NCI-H1048 (cell line): ENCODE measurements at regions not wholly inside any gene's neighbourhood (a gene's known extent, or its start where the extent isn't known, plus 50 kb on each side); places are given as distances from the start of the nearest gene placed in this dataset.
"Not testable (repeated sequence)": the region's sequence is repeated elsewhere in the genome, so short reads cannot be mapped to it uniquely, and the experiment has no call there.

ENCODE experiments used
- DNase-seq: peaks from one replicate; lab custom pipeline; 2025; lab: John Stamatoyannopoulos, UW

DNA sequence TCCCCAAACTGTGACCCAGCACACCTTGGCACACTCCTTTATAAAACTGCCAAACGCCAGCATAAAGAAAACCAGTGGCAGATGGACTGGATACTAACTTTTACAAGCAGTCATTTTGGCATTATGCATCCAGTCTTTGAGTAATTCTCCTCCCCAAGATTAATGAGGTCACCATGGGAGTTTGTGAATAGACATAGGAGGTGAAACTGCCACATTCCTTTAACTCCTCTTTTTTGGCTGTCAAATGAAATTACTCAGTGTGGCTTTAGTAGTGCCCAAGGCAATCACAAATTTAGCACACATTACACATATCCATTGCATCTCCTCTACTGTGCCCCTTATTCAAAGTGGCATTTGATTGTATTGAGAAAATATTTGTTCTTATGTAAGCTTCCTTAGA is 315.3 kb upstream of the FGF13 start:
- DNase-seq, result no peak

DNA sequence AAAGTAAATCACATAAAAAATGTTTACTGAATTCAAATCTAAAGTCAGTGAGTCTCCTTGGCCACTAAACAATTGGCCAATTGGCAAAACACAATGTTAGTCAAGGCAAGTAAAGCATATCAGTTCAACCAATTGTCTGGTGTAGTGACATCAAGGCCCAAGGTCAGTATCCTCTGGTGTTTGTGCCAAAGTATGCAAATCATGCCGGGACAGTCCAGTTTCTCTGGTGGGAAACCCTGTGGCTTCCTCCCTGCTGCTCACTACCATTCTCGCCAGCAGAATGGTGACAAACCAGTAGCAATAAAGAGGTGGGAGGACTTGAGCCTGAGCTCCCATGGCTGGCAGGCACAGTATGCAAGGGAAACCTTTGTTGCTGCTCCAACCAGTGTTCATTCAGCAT is 314.9 kb upstream of the FGF13 start:
- no peak for DNase-seq

DNA sequence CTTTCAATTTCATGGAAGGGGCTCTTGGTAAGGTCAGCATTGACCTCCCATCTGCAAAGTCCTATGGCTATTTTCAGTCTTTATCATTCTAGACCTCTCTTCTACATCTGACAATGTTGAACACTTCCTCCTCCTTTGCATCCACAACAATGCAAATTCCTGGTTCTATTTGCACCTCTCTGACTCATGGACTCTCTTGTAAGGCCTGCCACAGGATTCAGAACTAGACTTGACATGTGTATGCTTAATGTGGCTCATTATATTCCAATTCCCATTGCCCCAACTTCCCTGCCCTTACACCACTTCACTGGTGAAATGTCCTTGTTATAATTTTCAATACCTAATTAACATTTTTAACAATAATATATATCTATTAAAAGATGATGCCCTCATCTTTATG is 314.3 kb upstream of the FGF13 start:
- no peak for DNase-seq

DNA sequence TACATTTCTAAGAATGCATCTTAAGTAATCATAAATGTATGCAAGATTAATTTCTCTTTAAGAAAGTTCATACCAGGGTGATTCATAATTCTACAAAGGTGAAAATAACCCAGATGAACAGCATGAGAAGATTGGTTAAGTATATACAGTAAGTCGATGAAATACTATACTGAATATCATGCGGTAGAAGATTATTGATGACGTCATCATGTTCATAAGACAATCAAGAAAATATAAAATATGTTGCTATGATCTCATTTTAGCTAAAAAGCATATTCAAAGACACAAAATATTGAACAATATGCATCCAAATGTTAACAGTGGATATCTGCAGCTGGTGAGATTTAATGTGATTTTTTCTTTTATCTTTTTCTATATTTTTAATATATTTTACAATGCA is 312.0 kb upstream of the FGF13 start:
- no peak for DNase-seq

DNA sequence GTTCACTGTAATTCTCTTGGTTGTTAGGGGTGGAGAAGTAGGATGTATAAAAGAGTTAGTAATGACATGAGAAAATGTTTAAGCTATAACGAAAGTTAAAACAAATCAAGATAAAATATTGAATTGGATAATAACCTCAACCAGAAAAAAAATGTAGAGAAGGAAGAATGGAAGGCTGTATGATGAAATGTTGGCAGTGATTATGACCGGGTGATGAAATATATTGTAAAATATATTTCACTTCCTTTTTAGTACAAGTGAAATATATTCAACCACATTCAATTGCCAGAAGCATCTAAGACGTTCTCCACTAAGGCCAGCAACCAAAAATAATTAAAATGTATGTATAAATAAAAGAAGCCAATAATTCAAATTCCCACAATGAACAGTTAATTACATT is 309.3 kb upstream of the FGF13 start:
- DNase-seq, result no peak

DNA sequence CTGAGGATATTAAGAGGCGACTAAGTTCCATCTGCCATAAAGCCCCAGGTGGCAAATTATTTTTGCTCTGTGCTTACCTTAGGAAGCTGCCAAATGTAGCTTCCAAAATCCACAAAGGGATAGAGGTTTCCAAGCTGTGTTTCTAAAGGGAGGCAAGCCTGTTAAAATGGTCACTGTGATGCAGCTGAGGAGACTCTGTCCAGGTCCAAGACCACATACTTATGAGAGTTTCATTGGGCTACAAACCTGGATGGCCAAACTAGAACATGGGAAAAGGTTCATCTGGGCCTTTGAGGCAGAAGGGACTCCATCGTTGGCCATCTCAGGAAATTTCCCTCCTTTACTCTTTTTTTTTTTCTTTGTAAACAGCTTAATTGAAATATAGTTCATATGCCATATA is 306.9 kb upstream of the FGF13 start:
- DNase-seq, result no peak

DNA sequence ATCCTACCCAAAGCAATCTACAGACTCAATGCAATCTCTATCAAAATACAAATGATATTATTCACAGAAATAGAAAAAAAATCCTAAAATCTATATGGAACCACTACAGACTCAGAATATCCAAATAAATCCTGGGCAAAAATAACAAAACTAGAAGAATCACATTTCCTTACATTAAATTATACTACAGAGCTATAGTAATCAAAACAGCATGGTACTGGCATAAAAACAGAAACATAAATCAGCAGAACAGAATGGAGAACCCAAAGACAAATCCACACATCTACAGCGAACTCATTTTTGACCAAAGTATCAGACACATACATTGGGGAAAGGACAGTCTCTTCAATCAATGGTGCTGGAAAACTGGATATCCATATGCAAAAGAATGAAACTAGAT is 304.1 kb upstream of the FGF13 start:
- DNase-seq, result no peak

DNA sequence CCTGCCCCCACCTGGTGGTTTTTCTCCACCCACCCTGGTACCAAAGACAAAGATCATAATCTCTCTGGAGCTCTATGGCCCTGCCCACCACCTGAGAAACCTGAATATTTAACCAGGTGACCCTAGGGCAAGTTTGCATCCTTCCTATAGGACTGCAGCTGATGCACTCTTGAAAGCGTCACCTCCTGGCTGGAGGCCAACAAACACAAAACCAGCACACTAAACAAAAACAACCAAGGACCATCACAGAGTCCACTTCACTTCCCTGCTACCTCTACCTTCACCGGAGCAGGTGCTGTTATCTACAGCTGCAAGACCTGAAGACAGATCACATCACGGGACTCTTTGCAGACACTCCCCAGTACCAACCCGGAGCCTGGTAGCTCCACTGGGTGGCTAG is 296.7 kb upstream of the FGF13 start:
- DNase-seq, result no peak

DNA sequence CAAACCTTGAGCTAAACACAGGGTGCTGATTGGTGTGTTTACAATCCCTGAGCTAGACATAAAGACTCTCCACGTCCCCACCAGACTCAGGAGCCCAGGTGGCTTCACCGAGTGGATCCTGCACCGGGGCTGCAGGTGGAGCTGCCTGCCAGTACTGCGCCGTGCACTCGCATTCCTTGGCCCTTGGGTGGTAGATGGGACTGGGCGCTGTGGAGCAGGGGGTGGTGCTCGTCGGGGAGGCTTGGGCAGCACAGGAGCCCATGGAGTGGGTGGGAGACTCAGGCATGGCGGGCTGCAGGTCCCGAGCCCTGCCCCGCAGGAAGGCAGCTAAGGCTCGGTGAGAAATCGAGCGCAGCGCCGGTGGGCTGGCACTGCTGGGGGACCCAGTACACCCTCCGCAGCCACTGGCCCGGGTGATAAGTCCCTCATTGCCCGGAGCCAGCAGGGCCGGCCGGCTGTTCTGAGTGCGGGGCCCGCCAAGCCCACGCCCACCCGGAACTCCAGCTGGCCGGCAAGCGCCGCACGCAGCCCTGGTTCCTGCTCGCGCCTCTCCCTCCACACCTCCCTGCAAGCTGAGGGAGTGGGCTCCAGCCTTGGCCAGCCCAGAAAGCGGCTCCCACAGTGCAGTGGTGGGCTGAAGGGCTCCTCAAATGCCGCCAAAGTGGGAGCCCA is 292.5 kb upstream of the FGF13 start:
- DNase-seq, result not testable (repeated sequence)

DNA sequence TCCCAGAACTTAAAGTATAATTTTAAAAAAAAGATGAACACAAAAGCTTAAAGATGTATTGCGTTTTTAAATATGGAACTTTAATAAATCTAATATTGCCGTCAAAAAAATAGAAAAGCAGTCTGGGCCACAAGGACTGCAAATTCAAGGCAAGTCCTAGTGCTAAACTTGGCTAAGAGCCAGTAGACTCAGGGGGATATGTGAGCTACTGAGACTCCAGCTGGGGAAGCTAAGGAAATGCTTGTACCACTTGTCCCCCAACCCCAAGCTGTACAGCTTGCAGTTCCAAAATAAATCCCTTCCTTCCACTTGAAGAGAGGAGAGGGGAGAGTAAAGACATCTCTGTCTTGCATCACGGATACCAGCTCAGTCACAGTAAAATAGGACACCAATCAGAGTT is 290.8 kb upstream of the FGF13 start:
- no peak for DNase-seq

DNA sequence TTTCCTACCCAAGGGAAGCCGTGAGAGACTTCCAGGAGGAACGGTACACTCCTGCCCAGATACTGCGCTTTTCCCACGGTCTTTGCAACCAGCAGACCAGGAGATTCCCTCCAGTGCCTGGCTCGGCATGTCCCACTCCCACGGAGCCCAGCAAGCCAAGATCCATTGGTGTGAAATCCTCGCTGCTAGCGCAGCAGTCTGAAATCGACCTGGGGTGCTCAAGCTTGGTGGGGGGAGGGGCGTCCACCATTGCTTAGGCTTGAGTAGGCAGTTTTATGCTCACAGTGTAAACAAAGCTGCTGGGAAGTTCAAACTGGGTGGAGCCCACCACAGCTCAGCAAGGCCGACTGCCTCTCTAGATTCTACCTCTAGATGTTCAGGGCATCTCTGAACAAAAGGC is 284.8 kb upstream of the FGF13 start:
- no peak for DNase-seq

DNA sequence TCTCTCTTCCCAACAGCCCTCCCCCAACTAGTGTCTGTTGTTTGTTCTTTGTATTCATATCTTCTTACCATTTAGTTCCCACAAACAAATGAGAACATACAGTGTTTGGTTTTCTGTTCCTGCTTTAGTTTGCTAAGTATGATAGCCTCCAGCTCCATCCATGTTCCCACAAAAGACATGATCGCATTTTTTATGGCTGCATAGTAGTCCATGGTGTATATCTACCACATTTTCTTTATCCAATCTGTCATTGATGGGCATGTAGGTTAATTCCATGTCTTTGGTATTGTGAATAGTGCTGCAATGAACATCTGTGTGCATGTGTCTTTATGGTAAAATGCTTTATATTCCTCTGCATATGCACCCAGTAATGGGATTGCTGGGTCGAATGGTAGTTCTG is 283.9 kb upstream of the FGF13 start:
- DNase-seq, result no peak

DNA sequence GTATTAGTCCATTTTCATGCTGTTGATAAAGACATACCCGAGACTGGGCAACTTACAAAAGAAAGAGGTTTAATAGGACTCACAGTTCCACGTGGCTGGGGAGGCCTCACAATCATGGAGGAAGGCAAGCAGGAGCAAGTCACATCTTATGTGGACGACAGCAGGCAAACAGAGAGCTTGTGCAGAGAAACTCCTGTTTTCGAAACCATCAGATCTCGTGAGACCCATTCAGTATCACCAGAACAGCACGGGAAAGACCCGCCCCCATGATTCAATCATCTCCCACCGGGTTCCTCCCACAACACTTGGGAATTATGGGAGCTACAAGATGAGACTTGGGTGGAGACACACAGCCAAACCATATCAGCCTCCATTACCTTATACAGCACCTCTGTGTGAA is 278.9 kb upstream of the FGF13 start:
- DNase-seq, result not testable (repeated sequence)

DNA sequence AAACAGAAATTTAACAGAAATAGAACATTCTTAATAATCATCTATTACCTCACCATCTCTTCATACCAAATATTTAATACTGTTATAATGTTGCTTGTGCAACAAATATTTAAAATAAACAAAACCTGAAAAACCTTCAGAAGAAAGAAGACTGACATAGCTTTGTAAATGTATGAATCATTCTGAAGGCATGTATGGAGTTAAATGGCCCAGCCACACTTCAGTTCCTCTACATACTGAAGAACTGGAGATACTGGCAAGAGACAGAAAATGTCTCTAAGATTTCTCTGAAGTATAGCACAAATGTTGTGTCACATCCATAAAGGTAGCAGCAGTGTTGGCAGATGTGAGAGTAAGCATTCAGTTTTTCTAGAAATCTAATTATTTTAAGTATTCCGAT is 275.3 kb upstream of the FGF13 start:
- no peak for DNase-seq

DNA sequence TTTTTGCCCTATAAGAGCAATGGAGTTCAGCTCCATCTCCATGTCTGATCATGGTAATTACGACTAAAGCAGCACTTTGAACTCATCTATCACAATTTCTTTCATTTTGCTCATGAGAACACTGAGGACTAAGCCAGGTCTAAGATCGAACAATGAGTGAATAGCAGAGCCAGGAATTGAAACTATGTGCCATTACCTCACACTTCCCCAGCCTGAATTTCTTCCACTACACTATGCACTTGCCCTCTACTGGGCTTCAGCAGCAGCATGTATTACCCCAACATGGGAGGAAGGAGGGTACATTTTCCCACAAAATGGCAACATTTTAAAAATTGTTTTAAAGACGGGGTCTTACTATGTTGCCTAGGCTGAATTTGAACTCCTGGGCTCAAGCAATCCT is 274.7 kb upstream of the FGF13 start:
- DNase-seq, result no peak

DNA sequence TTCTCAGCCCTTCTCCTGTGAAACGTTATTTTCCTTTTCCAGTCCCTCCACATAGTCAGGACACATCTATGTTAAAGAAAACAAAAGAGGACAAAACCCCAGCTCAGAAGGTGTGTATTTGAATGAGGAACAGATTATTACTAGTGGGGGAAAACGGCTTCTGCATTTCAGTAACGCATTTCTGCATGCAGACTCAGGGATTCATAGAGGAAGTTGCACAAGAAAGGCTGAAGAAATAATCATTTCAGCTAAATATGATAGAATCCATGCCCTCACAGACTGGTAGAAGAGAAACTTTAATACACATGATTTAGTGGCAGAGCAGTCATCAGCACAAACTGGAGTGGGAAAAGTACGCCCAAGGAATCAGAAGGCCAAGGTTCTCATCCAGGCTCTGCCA is 270.8 kb upstream of the FGF13 start:
- no peak for DNase-seq

DNA sequence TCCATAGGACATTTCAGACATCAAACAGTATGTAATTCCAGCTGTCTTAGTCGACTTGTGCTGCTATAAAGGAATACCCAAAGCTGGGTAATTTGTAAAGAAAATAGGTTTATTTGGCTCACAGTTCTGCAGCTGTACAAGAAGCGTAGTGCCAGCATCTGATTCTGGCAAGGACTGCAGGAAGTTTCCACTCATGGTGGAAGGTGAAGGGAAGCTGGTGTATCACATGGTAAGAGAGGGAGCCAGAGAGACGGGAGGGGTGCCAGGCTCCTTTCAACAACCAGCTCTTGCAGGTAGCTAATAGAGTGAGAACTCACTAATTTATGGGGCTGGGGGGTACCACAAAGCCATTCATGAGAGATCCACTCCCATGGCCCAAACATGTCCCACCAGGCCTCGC is 253.0 kb upstream of the FGF13 start:
- no peak for DNase-seq

DNA sequence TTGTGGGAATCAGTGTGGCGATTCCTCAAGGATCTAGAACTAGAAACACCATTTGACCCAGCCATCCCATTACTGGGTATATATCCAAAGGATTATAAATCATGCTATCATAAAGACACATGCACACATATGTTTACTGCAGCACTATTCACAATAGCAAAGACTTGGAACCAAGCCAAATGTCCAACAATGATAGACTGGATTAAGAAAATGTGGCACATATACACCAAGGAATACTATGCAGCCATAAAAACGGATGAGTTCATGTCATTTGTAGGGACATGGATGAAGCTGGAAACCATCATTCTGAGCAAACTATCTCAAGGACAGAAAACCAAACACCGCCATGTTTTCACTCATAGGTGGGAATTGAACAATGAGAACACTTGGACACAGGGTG is 250.9 kb upstream of the FGF13 start:
- DNase-seq, result not testable (repeated sequence)

DNA sequence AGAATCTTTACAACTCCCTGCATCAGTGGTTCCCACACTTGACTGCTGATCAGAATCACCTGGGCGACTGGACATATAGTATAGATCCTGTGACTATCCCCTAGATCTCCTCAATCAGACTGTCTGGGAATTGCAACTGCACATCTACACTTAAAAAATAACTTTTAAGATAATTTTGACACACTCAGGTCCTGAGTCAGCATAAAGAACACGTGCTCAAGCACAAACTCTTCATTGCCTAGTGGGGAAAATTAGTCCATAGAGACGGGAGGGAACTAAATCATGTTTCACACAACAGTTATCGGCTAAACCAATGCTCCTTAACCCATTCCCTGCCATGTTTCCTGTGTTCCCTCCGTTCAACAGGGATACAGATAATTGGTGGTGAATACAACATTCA is 243.5 kb upstream of the FGF13 start:
- DNase-seq, result no peak

DNA sequence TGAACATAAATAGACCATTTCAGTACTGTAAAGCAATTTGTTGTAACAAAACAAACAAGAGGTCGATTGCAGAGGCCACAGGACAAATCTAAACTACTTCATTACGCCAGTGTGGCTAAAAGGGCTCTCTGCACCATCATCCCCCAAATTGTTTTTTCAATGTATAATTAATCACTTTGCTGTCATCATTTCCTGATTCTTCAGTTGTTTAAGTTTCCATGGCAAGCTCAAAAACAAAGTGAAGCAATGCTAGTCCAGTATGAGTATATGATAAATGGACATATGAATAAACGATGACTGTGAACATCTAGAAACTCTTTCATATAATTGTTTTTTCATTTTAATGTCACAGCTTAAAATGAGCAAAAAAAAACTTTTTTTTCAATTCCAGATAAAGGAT is 235.4 kb upstream of the FGF13 start:
- no peak for DNase-seq

DNA sequence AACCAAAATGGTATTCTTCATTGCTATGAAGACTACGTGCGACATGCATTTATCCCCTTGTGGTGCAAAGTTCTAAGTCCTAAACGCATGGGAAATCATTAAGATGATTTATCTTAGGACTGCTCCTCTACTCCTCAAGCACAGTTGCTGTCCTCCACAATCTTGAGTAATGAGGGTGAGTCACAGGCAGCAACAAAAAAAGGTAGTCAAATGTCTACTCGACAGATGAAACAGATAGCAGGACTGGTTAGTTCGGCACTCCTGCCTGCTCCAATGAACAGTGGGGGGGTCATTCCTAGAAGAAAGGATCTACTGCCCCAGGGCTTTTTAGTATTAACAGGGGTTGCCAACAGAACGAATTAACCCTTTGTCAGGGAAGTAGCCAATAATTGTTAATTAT is 233.7 kb upstream of the FGF13 start:
- DNase-seq, result no peak

DNA sequence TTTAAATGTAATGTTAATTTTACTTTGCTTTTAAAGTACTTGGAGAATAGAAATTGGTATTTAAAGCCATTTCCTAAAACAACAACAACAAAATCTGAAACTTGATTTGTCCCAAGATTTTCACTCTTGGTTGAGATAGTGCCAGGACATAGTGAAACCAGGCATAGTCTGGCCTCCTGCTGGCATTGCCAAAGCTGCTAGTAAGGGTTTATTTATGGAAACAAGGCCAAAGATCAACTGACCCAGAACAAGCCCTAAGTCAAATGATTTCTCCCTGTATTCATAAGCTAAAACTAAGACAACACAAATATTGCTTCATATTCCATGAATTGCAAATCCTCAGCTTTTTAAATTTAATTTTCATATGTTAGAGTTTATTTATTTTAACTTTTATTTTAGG is 227.5 kb upstream of the FGF13 start:
- no peak for DNase-seq

DNA sequence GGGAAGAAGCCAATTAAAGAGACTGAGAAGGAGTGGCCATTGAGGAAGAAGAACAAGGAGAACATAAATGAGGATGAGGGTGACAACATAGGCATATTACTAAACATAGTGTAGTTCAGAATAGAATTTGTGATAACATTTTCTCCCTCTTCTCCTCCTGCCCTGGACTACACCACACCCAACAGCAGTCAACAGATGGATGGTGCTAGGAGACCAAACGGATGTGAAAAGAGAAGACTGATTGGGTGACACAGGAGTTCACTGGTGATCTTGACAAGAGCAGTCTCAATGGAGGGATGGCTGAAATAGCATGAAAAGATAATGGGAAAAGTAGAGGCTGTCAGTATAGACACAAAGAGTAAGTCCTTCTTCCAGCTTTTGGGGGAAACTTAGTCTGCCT is 226.5 kb upstream of the FGF13 start:
- no peak for DNase-seq

DNA sequence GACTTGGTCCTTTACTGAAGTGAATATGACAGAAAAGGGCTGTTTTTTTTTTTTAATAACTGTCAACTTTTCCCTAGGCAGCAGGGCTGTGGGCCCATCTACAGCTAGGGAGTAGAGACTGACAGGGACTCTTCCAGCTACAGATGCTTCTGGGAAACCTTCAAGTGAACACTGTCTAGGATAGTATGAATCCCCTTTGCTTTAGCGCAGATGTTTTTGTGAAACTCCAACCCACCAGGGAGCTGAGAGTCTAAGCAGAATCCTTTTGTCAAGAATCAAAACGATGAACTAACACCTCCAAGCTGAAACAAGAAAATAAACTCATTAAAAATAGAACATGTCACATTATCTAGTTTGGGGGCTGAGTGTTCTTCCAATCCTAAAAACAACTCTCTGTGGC is 219.7 kb upstream of the FGF13 start:
- DNase-seq, result no peak

DNA sequence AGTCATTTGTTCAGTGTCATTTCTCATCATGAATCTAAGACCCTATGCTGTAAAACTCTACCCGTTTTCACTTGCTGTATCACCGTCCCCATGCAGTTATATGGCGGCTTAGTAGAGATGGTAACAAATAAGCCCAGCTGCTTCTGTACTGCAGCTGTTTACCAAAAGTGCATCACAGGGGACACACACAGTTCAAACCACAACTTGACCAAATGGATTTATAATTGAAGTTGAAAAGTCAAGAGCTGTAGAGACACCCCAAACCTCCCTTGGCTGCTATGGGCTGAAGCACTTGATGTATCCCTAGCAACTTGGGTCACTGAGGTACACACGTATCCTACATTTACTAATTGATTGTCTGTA is 219.0 kb upstream of the FGF13 start:
- no peak for DNase-seq
